ENCODE measurements at regions not wholly inside any gene's neighbourhood (a gene's known extent, or its start where the extent isn't known, plus 50 kb on each side); places are given as distances from the start of the nearest gene placed in this dataset.

DNA sequence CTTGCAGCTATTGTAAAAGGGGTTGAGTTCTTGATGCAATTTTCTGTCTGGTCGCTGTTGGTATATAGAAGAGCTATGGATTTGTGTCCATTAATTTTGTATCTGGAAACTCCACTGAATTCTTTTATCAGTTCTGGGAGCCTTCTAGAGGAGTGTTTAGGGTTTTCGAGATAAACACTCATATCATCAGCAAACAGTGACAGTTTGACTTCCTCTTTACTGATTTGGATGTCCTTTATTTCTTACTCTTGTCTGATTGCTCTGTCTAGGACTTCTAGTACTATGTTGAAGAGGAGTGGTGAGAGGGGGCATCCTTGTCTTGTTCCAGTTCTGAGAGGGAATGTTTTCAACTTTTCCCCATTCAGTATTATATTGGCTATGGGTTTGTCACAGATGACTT is 120.8 kb upstream of the SSTR4 start:
- intact Hi-C loops (cut with DNase I), result no loop called here
- Histone ChIP-seq H3K27me3 (peaks cover 0 to 36% (median 0%) of the 10 kb centered on the region in 9 donors), H3K9me3 (peaks cover 0 to 4% (median 0%) of the 10 kb centered on the region in 12 donors), H3K36me3 (no peaks in the 10 kb centered on the region), H3K4me3 (no peak overlapping the region), H3K4me1 (peaks cover 0 to 8% (median 0%) of the 10 kb centered on the region in 12 donors), H3K27ac (no peak overlapping the region)
- DNase-seq (no peak), ATAC-seq (no peak)
- TF ChIP-seq, protein P1, sequence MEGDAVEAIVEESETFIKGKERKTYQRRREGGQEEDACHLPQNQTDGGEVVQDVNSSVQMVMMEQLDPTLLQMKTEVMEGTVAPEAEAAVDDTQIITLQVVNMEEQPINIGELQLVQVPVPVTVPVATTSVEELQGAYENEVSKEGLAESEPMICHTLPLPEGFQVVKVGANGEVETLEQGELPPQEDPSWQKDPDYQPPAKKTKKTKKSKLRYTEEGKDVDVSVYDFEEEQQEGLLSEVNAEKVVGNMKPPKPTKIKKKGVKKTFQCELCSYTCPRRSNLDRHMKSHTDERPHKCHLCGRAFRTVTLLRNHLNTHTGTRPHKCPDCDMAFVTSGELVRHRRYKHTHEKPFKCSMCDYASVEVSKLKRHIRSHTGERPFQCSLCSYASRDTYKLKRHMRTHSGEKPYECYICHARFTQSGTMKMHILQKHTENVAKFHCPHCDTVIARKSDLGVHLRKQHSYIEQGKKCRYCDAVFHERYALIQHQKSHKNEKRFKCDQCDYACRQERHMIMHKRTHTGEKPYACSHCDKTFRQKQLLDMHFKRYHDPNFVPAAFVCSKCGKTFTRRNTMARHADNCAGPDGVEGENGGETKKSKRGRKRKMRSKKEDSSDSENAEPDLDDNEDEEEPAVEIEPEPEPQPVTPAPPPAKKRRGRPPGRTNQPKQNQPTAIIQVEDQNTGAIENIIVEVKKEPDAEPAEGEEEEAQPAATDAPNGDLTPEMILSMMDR (IDR thresholded peaks at IDR 0.05), result no peak
- TF ChIP-seq POLR2A (IDR thresholded peaks at IDR 0.05), result no peak
- 71 to 83% (median 79%) methylated on average over 2 of the region's 2 CpGs for WGBS, 4 donors

DNA sequence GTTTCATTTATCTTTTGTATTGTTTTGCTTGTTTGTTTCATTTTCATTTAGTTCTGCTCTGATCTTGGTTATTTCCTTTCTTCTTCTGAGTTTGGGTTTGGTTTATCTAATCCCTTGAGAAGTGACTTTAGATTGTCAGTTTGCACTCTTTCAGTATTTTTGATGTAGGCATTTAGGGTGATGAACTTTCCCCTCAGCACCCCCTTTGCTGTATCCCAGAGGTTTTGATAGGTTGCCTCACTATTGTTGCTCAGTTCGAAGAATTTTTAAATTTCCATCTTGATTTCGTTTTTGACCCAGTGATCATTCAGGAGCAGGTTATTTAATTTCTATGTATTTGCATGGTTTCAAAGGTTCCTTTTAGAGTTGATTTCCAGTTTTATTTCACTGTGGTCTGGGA is 119.6 kb upstream of the SSTR4 start:
- TF ChIP-seq, protein P1 (IDR thresholded peaks at IDR 0.05), result no peak
- TF ChIP-seq POLR2A (IDR thresholded peaks at IDR 0.05), result no peak
- WGBS, 4 donors, result 90 to 93% (median 91%) methylated on average over 2 of the region's 2 CpGs
- ATAC-seq, result no peak
- DNase-seq, result no peak
- Histone ChIP-seq H3K27ac (no peak overlapping the region), H3K27me3 (peaks cover 0 to 36% (median 0%) of the 10 kb centered on the region in 9 donors), H3K36me3 (no peaks in the 10 kb centered on the region), H3K9me3 (peaks cover 0 to 4% (median 0%) of the 10 kb centered on the region in 12 donors), H3K4me1 (peaks cover 0 to 8% (median 0%) of the 10 kb centered on the region in 12 donors), H3K4me3 (no peak overlapping the region)
- intact Hi-C loops (cut with DNase I), result no loop called here

DNA sequence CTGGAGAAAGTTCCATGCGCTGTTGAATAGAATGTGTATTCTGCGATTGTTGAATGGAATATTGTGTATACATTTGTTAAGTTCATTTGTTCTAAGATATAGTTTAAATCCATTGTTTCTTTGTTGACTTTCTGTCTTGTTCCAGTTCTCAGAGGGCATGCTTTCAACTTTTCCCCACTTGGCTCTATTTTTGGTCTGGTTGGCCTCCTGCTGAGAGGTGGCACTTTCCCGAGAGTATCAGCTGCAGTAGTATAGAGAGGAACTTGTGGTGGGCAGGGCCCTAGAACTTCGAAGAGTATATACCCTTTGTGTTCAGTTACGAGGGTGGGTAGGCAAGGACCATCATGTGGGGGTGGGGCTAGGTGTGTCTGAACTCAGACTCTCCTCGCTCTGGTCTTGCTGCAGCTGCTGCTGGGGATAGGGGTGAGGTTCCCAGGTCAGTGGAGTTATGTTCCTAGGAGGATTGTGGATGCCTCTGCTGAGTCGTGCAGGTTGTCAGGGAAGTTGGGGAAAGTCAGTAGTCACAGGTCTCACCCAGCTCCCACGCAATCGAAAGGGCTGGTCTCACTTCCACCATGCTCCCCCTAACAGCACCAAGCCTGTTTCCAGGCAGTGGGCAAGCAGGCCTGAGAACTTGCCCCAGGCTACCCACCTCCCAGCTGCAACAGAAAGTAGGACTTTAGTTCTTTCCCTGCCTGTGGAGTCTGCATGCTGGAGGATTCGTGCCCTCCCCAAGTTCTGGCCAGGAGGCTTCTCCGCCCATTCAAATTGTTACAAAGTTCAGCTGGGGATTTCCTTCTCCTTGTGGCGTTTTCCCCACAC is 118.9 kb upstream of the SSTR4 start:
- intact Hi-C loops (cut with DNase I), result no loop called here
- TF ChIP-seq, protein P1 (IDR thresholded peaks at IDR 0.05), result no peak
- TF ChIP-seq POLR2A (IDR thresholded peaks at IDR 0.05), result no peak
- H3K4me3 ChIP-seq, result no peak overlapping the region
- H3K9me3 ChIP-seq, result peaks cover 0 to 4% (median 0%) of the 10 kb centered on the region in 12 donors
- no peaks in the 10 kb centered on the region for H3K36me3 ChIP-seq
- H3K27me3 ChIP-seq, result peaks cover 0 to 43% (median 0%) of the 10 kb centered on the region in 9 donors
- DNase-seq, result no peak
- ATAC-seq, result peak in 1 of 4 donors; percentile 26
- H3K27ac ChIP-seq, result no peak overlapping the region
- peaks cover 0 to 8% (median 0%) of the 10 kb centered on the region in 12 donors for H3K4me1 ChIP-seq
- 88 to 92% (median 90%) methylated on average over 12 of the region's 12 CpGs for WGBS, 4 donors

DNA sequence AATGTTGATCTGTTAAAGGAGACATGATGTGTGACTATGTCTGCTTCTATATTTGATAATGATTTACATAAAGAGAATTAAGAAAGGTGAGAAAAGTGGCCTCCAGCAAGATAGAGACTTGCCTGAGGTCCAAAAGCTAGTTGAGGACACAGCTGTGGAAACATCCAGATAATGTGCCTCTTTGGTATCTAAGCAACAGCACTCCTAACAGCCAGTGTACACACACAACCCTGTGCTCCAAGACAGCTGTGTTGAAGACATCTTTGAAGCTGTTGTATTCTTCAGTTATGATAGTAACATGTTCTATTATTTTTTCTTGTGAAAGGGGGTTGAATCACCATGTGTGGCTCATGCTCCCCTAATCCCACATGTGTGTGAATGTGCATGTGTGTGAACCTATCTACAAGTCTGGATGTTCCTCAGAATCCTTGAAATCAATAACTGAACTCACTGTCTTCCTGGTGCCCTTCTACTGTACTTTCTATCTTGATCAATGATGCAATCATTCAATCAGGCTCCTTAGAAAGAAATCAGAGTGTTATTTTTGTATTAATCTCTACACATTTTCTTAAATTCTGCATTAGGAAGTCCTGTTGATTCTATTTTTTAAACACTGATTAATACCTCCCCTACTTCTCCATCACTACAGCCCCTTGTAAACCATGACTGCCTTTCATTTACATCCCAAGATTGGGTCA is 116.7 kb upstream of the SSTR4 start:
- peaks cover 0 to 4% (median 0%) of the 10 kb centered on the region in 12 donors for H3K9me3 ChIP-seq
- ATAC-seq (peak; percentile 20 to 74 (median 47)), DNase-seq (no peak)
- no peak overlapping the region for H3K27ac ChIP-seq
- no peak overlapping the region for H3K4me3 ChIP-seq
- H3K4me1 ChIP-seq, result peaks cover 0 to 14% (median 0%) of the 10 kb centered on the region in 12 donors
- no peak for TF ChIP-seq POLR2A (IDR thresholded peaks at IDR 0.05)
- TF ChIP-seq, protein P1 (IDR thresholded peaks at IDR 0.05), result no peak
- peaks cover 0 to 48% (median 0%) of the 10 kb centered on the region in 9 donors for H3K27me3 ChIP-seq
- intact Hi-C loops (cut with DNase I), result no loop called here
- H3K36me3 ChIP-seq, result no peaks in the 10 kb centered on the region

Data from heart left ventricle (tissue), 16 donors.